Loucy (cell line): ENCODE measurements at regions not wholly inside any gene's neighbourhood (a gene's known extent, or its start where the extent isn't known, plus 50 kb on each side); places are given as distances from the start of the nearest gene placed in this dataset.

ENCODE experiments used
- EZH2phosphoT487 ChIP-seq: fragments of 200-600 bp; IDR thresholded peaks from 2 replicates; pipeline ENCODE4 v1.6.1; 2018; ENCODE audit warnings: antibody characterized with exemption, mild to moderate bottlenecking, moderate library complexity, borderline replicate concordance
- TF ChIP-seq, protein P1 (sequence below): fragments of 200-600 bp; sonication (generic); conservative IDR thresholded peaks from 2 replicates; pipeline ENCODE4 v1.5.1; 2014; ENCODE audit warnings: mild to moderate bottlenecking, antibody characterized with exemption, low read length

DNA sequence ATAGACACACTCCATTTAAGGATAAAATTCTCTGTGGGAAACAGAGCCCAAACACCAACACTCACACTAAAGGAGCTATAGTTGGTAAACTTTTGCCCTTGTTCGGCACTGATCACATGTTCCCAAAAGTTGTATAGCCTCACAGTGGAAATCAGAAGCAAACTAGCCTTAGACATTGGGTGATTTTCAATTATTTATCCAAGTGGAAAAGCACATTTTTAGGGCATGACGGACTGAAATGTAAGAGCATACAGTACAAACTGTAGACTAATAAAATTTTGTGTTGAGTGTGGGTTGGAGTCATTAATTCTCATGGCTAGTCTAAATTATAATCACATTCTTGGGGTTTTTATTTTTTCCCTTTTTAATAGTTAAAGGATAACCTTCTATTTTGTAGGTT is 202.4 kb downstream of the MOXD1 start:
- TF ChIP-seq, protein P1, sequence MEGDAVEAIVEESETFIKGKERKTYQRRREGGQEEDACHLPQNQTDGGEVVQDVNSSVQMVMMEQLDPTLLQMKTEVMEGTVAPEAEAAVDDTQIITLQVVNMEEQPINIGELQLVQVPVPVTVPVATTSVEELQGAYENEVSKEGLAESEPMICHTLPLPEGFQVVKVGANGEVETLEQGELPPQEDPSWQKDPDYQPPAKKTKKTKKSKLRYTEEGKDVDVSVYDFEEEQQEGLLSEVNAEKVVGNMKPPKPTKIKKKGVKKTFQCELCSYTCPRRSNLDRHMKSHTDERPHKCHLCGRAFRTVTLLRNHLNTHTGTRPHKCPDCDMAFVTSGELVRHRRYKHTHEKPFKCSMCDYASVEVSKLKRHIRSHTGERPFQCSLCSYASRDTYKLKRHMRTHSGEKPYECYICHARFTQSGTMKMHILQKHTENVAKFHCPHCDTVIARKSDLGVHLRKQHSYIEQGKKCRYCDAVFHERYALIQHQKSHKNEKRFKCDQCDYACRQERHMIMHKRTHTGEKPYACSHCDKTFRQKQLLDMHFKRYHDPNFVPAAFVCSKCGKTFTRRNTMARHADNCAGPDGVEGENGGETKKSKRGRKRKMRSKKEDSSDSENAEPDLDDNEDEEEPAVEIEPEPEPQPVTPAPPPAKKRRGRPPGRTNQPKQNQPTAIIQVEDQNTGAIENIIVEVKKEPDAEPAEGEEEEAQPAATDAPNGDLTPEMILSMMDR = no peak
- TF ChIP-seq EZH2phosphoT487 = no peak
